ENCODE measurements at regions not wholly inside any gene's neighbourhood (a gene's known extent, or its start where the extent isn't known, plus 50 kb on each side); places are given as distances from the start of the nearest gene placed in this dataset.

GRCh38 chr1:56330391-56331026, 248.9 kb downstream of the PLPP3 start:
- TF ChIP-seq CTCF (IDR thresholded peaks at IDR 0.05) (no peak), POLR2A (IDR thresholded peaks at IDR 0.05) (no peak)
- no peaks in the 10 kb centered on the region for H3K9me3 ChIP-seq
- WGBS (ENCODE audit: insufficient coverage, low coverage, low lambda C conversion rate, missing lambda C conversion rate): 21% methylated on average over 1 of the region's 1 CpG
- ATAC-seq (peak; percentile 30 to 60 (median 42)), DNase-seq (no peak)
- H3K27ac ChIP-seq: peak overlapping the region; percentile 2 to 82 (median 68)
- intact Hi-C loops (cut with DNase I): no loop called here
- H3K27me3 ChIP-seq: no peaks in the 10 kb centered on the region
- no peak overlapping the region for H3K4me3 ChIP-seq
- peaks cover 0 to 46% (median 14%) of the 10 kb centered on the region in 4 donors for H3K4me1 ChIP-seq
- no peaks in the 10 kb centered on the region for H3K36me3 ChIP-seq

GRCh38 chr1:56329970-56330369, 249.4 kb downstream of the PLPP3 start:
- Histone ChIP-seq H3K27ac (peak overlapping the region in 2 of 3 donors; percentile 2 to 68), H3K36me3 (no peaks in the 10 kb centered on the region), H3K9me3 (no peaks in the 10 kb centered on the region), H3K4me1 (peaks cover 0 to 46% (median 14%) of the 10 kb centered on the region in 4 donors), H3K4me3 (no peak overlapping the region), H3K27me3 (no peaks in the 10 kb centered on the region)
- intact Hi-C loops (cut with DNase I): no loop called here
- WGBS (ENCODE audit: insufficient coverage, low coverage, low lambda C conversion rate, missing lambda C conversion rate): 71% methylated on average over 1 of the region's 1 CpG
- TF ChIP-seq CTCF (IDR thresholded peaks at IDR 0.05) (no peak), POLR2A (IDR thresholded peaks at IDR 0.05) (no peak)
- peak in 3 of 4 donors; percentile 16 to 72 (median 30) for ATAC-seq
- no peak for DNase-seq

- WGBS (ENCODE audit: insufficient coverage, low coverage, low lambda C conversion rate, missing lambda C conversion rate): 67% methylated on average over 1 of the region's 1 CpG
Measured at GRCh38 chr1:56327195-56327594, 252.2 kb downstream of the PLPP3 start.

GRCh38 chr1:56326056-56326455, 253.3 kb downstream of the PLPP3 start:
- Histone ChIP-seq H3K4me3 (no peak overlapping the region), H3K27me3 (no peaks in the 10 kb centered on the region), H3K9me3 (no peaks in the 10 kb centered on the region), H3K36me3 (no peaks in the 10 kb centered on the region), H3K27ac (no peak overlapping the region), H3K4me1 (peaks cover 0 to 17% (median 7%) of the 10 kb centered on the region in 4 donors)
- intact Hi-C loops (cut with DNase I): no loop called here
- DNase-seq: no peak
- TF ChIP-seq POLR2A (IDR thresholded peaks at IDR 0.05) (no peak), CTCF (IDR thresholded peaks at IDR 0.05) (no peak)
- no peak for ATAC-seq
- 45% methylated on average over 3 of the region's 3 CpGs for WGBS (ENCODE audit: insufficient coverage, low coverage, low lambda C conversion rate, missing lambda C conversion rate)

More at GRCh38 chr1:56327195-56327594, 252.2 kb downstream of the PLPP3 start:
- H3K27ac ChIP-seq: no peak overlapping the region
- no peaks in the 10 kb centered on the region for H3K36me3 ChIP-seq
- no peaks in the 10 kb centered on the region for H3K27me3 ChIP-seq
- ATAC-seq (no peak), DNase-seq (no peak)
- no peaks in the 10 kb centered on the region for H3K9me3 ChIP-seq
- intact Hi-C loops (cut with DNase I): no loop called here
- H3K4me1 ChIP-seq: peaks cover 0 to 28% (median 12%) of the 10 kb centered on the region in 4 donors
- no peak overlapping the region for H3K4me3 ChIP-seq
- TF ChIP-seq POLR2A (IDR thresholded peaks at IDR 0.05) (no peak), CTCF (IDR thresholded peaks at IDR 0.05) (no peak)
